ENCODE measurements at regions not wholly inside any gene's neighbourhood (a gene's known extent, or its start where the extent isn't known, plus 50 kb on each side); places are given as distances from the start of the nearest gene placed in this dataset.

GRCh38 chr9:92208693-92209524 lies 84.6 kb downstream of the IARS1 start:
- TF ChIP-seq CTCF (IDR thresholded peaks at IDR 0.05): no peak
- TF ChIP-seq POLR2A (IDR thresholded peaks at IDR 0.05): no peak

Data from uterus (tissue), 2 donors.